Epithelial cell of esophagus (primary cell): ENCODE measurements at regions not wholly inside any gene's neighbourhood (a gene's known extent, or its start where the extent isn't known, plus 50 kb on each side); places are given as distances from the start of the nearest gene placed in this dataset.

ENCODE experiments used
- DNase-seq: peaks from one replicate; pipeline ENCODE4 v3.0.0; 2010; ENCODE audit warnings: low read depth
- H3K4me3 ChIP-seq: 2 replicates; pipeline ENCODE4 v1.5.1; 2011; ENCODE audit warnings: mild to moderate bottlenecking, low read length, control low read depth
- TF ChIP-seq, protein P1 (sequence below): IDR thresholded peaks from 2 replicates; pipeline ENCODE4 v1.5.1; 2011; ENCODE audit warnings: low read depth, mild to moderate bottlenecking, low read length, control low read depth, inconsistent platforms; ENCODE audit not compliant: insufficient read depth; ENCODE audit errors: missing control alignments

DNA sequence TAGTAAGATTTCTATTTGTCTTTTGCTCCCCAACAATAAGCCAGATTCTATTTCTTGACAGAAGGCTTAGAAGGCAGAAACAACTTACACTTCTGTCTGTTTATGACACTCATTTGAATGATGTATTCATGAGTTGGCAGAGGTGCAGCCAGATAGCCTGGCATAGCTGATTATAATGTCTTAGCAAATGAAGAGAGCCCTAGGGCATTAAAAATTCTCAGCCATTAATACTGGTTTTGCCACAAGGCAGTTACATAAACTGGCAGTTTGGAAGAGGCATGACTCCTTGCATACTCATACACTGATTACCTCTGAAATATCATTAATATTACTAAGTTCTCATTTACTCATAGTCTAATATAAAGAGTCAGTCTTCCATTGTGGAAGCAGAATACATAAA lies 728.5 kb upstream of the NDST4 start:
- TF ChIP-seq, protein P1, sequence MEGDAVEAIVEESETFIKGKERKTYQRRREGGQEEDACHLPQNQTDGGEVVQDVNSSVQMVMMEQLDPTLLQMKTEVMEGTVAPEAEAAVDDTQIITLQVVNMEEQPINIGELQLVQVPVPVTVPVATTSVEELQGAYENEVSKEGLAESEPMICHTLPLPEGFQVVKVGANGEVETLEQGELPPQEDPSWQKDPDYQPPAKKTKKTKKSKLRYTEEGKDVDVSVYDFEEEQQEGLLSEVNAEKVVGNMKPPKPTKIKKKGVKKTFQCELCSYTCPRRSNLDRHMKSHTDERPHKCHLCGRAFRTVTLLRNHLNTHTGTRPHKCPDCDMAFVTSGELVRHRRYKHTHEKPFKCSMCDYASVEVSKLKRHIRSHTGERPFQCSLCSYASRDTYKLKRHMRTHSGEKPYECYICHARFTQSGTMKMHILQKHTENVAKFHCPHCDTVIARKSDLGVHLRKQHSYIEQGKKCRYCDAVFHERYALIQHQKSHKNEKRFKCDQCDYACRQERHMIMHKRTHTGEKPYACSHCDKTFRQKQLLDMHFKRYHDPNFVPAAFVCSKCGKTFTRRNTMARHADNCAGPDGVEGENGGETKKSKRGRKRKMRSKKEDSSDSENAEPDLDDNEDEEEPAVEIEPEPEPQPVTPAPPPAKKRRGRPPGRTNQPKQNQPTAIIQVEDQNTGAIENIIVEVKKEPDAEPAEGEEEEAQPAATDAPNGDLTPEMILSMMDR = no peak
- no peak overlapping the region for H3K4me3 ChIP-seq
- peak; percentile 94 for DNase-seq

DNA sequence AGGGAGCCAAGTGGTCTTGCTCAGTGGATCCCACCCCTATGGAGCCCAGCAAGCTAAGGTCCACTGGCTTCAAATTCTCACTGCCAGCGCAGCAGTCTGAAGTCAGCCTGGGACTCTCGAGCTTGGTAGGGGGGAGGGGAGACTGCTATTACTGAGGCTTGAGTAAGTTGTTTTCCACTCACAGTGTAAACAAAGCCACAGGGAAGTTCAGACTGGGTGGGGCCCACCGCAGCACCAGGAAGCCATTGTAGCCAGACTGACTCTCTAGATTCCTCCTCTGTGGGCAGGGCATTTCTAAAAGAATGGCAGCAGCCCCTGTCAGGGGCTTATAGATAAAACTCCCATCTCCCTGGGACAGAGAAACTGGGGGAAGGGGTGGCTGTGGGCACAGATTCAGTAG lies 721.0 kb upstream of the NDST4 start:
- DNase-seq = peak; percentile 82
- TF ChIP-seq, protein P1 = no peak
- no peak overlapping the region for H3K4me3 ChIP-seq

DNA sequence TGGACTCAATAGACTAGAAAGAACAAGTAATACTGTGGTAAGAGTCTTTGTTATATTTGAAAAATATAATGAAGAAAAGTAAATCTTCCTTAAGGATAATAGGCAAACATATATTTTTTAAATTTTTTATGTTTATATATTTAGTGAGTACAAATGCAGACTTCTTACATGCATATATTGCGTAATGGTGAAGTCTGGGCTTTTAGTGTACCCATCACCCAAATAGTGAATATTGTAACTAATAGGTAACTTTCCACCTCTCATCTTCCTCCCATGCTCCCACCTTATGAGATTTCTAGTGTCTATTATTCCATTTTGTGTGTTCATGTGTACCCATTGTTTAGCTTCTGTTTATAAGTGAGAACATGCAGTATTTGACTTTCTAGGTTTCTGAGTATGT lies 711.2 kb upstream of the NDST4 start:
- TF ChIP-seq, protein P1 = no peak
- DNase-seq = no peak
- H3K4me3 ChIP-seq = no peak overlapping the region

DNA sequence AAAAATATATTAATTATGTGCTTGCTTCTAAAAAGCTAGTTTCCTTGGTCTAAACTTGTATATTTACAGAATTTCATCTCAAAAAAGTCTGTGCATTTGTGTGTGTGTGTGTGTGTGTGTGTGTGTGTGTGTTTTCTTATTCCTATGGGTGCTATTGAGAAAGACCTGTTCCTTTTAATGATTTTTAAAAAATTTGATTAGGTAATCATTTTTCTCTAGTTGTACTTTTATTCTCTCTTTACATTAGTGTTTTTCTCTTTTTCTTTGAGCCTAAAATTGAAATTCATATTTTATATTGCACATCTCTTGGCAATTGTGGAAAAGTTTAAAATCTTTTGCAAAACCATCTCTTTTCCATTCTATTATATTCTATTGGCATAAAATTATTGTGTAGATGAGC lies 690.4 kb upstream of the NDST4 start:
- no peak for DNase-seq
- TF ChIP-seq, protein P1 = no peak
- H3K4me3 ChIP-seq = no peak overlapping the region

DNA sequence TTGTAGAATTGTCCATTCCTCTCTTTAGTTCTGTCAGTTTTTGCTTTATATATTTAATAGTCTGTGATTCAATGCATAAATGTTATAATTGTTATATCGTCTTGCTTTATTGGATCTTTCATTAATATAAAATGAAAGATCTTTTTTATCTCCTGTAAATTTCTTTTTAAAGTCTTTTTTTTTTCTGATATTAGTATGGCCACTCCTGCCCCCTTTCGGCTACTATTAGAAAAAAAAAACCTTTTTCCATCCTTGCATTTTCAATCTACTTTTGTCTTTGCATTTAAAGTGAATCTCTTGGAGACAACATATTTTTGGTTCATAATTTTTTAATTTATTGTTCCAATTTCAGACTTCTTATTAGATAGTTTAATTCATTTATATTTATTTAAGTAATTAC lies 677.4 kb upstream of the NDST4 start:
- no peak for DNase-seq
- TF ChIP-seq, protein P1 = no peak
- H3K4me3 ChIP-seq = no peak overlapping the region

DNA sequence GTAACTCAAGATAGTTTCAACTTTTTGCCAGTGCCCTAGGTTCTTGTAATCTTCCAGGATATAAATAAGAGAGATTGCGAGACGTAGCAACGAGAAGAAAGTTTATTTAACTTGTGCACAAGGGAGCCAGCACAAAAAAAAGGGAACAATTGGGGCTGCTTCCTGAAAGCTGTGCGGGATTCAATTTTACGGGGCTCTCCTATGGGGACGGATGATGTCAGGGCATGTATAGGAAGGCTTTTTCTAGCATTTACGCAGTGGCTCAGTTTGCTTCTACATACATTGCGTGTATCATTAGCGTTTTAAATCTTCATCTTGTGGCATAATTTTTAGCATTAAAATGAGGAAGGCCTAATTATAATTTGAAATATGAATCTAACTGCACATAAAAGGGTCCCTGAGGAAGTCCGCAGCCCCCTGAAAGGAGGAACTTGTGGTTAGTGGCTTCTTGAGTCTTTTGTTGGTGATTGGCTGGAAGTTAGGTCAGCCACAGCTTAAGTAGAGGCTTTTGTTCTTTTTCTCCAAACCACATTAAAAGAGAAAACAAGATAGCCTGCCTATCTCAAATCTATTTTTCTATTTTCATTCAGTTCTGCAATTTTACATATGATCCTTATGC lies 668.2 kb upstream of the NDST4 start:
- H3K4me3 ChIP-seq = no peak overlapping the region
- TF ChIP-seq, protein P1 = no peak
- DNase-seq = no peak

DNA sequence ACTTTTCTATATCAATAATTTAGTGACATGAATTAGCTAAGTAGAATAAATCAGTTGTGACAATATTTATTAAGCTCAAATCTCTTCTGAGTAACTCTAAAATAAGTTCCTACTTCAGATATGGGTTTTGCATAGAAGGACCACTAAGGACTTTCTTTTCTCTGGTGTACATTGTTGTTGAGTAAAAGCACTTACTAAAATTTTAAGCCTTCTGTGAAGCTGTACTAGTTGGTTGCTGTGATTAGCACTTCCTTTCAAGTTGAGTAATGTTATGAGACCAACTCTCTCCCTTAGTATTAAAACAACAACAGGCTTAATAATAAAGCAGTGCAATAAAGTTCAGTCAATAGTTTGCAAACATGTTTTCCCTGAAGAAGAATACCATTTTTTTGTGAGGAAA lies 667.4 kb upstream of the NDST4 start:
- no peak overlapping the region for H3K4me3 ChIP-seq
- TF ChIP-seq, protein P1 = no peak
- no peak for DNase-seq
